Neuronal stem cell (in vitro differentiated cells): ENCODE measurements at regions not wholly inside any gene's neighbourhood (a gene's known extent, or its start where the extent isn't known, plus 50 kb on each side); places are given as distances from the start of the nearest gene placed in this dataset.
A peak's percentile ranks its signal among the peaks of the same experiment; 100 is the strongest.

ENCODE experiments used
- DNase-seq: peaks from one replicate; pipeline ENCODE4 v3.0.0-alpha.2; 2013; ENCODE audit warnings: low spot score
- H2AFZ ChIP-seq: one replicate; pipeline ENCODE4 v1.6.1; 2013; ENCODE audit warnings: mild to moderate bottlenecking, low read length, inconsistent platforms
- H2AK5ac ChIP-seq: 2 replicates; pipeline ENCODE4 v1.6.1; 2013; ENCODE audit warnings: low read depth, mild to moderate bottlenecking, inconsistent platforms, low read length, moderate library complexity, mixed read lengths
- H2BK120ac ChIP-seq: 2 replicates; pipeline ENCODE4 v1.6.1; 2013; ENCODE audit warnings: low read depth, mild to moderate bottlenecking, inconsistent platforms, low read length, moderate library complexity, mixed read lengths
- H2BK12ac ChIP-seq: one replicate; pipeline ENCODE4 v1.6.1; 2013; ENCODE audit warnings: low read length, inconsistent platforms
- H2BK15ac ChIP-seq: 2 replicates; pipeline ENCODE4 v1.6.1; 2013; ENCODE audit warnings: mild to moderate bottlenecking, low read length, inconsistent platforms, mixed read lengths
- H2BK5ac ChIP-seq: one replicate; pipeline ENCODE4 v1.6.1; 2013; ENCODE audit warnings: inconsistent platforms, mild to moderate bottlenecking, low read length, moderate library complexity
- H3K14ac ChIP-seq: one replicate; pipeline ENCODE4 v1.6.1; 2013; ENCODE audit warnings: low read length, inconsistent platforms
- H3K18ac ChIP-seq: 2 replicates; pipeline ENCODE4 v1.6.1; 2013; ENCODE audit warnings: low read length, inconsistent platforms
- H3K23ac ChIP-seq: 2 replicates; pipeline ENCODE4 v1.6.1; 2013; ENCODE audit warnings: low read depth, mild to moderate bottlenecking, mixed read lengths, low read length, inconsistent platforms; ENCODE audit not compliant: poor library complexity
- H3K27ac ChIP-seq: replicated peaks from 3 replicates; pipeline ENCODE4 v1.5.1; 2013; ENCODE audit warnings: low read length, inconsistent platforms
- H3K27me3 ChIP-seq, 3 experiments: 2 replicates each; pipeline ENCODE4 v1.6.1; 2013; ENCODE audit warnings: low read length in 3 of 3, mild to moderate bottlenecking in 2 of 3, inconsistent platforms in 1 of 3, low read depth in 1 of 3, mixed read lengths in 1 of 3, moderate library complexity in 1 of 3; ENCODE audit not compliant: control insufficient read depth in 3 of 3, insufficient read depth in 3 of 3
- H3K36me3 ChIP-seq, 2 donors: replicated peaks in 1 of 2; 2 replicates each; pipeline ENCODE4 v1.6.1; 2013; ENCODE audit warnings: low read length in 2 of 2; ENCODE audit not compliant: control insufficient read depth in 2 of 2, insufficient read depth in 2 of 2
- H3K4ac ChIP-seq: 2 replicates; pipeline ENCODE4 v1.6.1; 2013; ENCODE audit warnings: inconsistent platforms, mild to moderate bottlenecking, low read length, moderate library complexity
- H3K4me1 ChIP-seq, 2 donors: 1 replicate in 1 of 2; 2 replicates in 1 of 2; pipeline ENCODE4 v1.6.1; 2013; ENCODE audit warnings: low read length in 2 of 2, low read depth in 1 of 2; ENCODE audit not compliant: control insufficient read depth in 2 of 2, insufficient read depth in 1 of 2
- H3K4me2 ChIP-seq: one replicate; pipeline ENCODE4 v1.6.1; 2013; ENCODE audit warnings: mild to moderate bottlenecking, low read length, inconsistent platforms; ENCODE audit not compliant: insufficient read depth, poor library complexity, severe bottlenecking
- H3K4me3 ChIP-seq, 2 donors: 2 replicates each; pipeline ENCODE4 v1.5.1; 2013; ENCODE audit warnings: low read length in 2 of 2, mild to moderate bottlenecking in 2 of 2, inconsistent platforms in 1 of 2, moderate library complexity in 1 of 2
- H3K79me1 ChIP-seq: one replicate; pipeline ENCODE4 v1.6.1; 2013; ENCODE audit warnings: low read depth, mild to moderate bottlenecking, inconsistent platforms, low read length, moderate library complexity
- H3K9ac ChIP-seq: one replicate; pipeline ENCODE4 v1.6.1; 2013; ENCODE audit warnings: mild to moderate bottlenecking, low read depth, low read length, inconsistent platforms; ENCODE audit not compliant: poor library complexity
- H3K9me3 ChIP-seq, 2 donors: replicated peaks in 1 of 2; 2 replicates each; pipeline versions ENCODE3 to v1.6.1; 2013; ENCODE audit warnings: low read length in 2 of 2, mild to moderate bottlenecking in 2 of 2, inconsistent platforms in 1 of 2, low read depth in 1 of 2, mixed read lengths in 1 of 2, moderate library complexity in 1 of 2; ENCODE audit not compliant: control insufficient read depth in 2 of 2, insufficient read depth in 1 of 2
- H4K8ac ChIP-seq: one replicate; pipeline ENCODE4 v1.6.1; 2013; ENCODE audit warnings: low read depth, mild to moderate bottlenecking, inconsistent platforms, low read length, moderate library complexity
- H4K91ac ChIP-seq: one replicate; pipeline ENCODE4 v1.6.1; 2013; ENCODE audit warnings: low read length, low read depth, mild to moderate bottlenecking, inconsistent platforms; ENCODE audit not compliant: poor library complexity
- WGBS, 2 donors: extraction: QIAGEN DNeasy Blood & Tissue Kit; methylation state at CpG; one replicate each; pipeline ENCODE4 v1.1.7; 2013; ENCODE audit warnings: missing lambda C conversion rate in 2 of 2, mixed read lengths in 1 of 2; ENCODE audit not compliant: insufficient read length in 2 of 2, insufficient replicate concordance in 1 of 2; ENCODE audit errors: extremely low coverage in 2 of 2; 5-methylcytosine and 5-hydroxymethylcytosine counted together

GRCh38 chr5:56616454-56617160 lies 198.7 kb upstream of the MAP3K1 start:
- peaks cover 0 to 8% of the 10 kb centered on the region in 2 donors for H3K4me1 ChIP-seq
- H3K9ac ChIP-seq: no peak overlapping the region
- no peak overlapping the region for H3K27ac ChIP-seq

DNA sequence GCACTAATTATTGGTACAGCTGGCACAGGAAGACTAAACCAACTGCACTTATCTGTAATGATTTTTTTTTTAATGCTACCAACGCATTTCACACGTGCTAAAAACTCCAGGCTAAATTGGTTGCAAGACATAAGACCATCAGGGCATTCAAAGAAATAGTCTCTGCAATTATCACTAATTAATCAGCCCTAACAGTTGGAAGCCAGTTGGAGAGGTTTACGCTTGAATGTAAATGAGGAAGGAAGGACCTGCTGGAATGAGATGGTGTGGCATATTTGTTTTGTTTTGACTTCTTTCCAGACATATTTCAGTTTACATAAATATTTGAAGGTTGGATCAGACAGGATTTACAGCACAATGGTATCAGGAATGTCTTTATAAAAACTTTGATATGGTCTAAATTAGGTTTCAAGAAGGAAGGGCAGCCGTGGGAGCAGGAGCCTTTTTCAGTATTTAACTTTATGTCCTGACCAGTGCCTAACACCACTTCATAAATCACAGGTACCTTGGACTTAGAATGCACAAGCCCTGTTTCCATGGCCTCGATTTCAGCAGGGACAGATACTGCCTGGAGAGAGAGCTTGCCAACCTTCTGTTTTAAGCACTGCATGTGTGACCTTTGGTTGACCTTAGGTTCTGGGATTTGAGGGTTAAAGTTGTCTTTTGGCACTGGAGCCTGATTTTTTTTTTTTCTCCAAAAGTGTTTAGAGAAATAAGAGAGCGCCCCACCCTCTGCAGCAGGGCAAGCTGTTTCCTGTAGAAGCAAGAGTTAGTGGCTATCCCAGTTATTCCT lies 199.8 kb upstream of the MAP3K1 start:
- Histone ChIP-seq H3K4me3 (no peak overlapping the region), H2BK120ac (no peak overlapping the region), H3K18ac (no peak overlapping the region), H3K14ac (no peak overlapping the region), H3K4me2 (no peak overlapping the region), H2AK5ac (no peak overlapping the region), H3K27me3 (no peaks in the 10 kb centered on the region), H3K79me1 (no peaks in the 10 kb centered on the region), H2BK5ac (no peak overlapping the region), H3K36me3 (no peaks in the 10 kb centered on the region), H3K4me1 (peaks cover 0 to 8% of the 10 kb centered on the region in 2 donors), H3K27ac (peak overlapping the region; percentile 5), H4K91ac (no peak overlapping the region), H3K23ac (no peak overlapping the region), H3K9ac (no peak overlapping the region), H3K4ac (no peak overlapping the region), H4K8ac (no peak overlapping the region), H3K9me3 (peaks cover 7 to 9% of the 10 kb centered on the region in 2 donors), H2BK15ac (no peak overlapping the region), H2AFZ (no peak overlapping the region), H2BK12ac (no peak overlapping the region)
- no CpG with 5 or more reads among the region's 6 CpGs for WGBS, 2 donors
- no peak for DNase-seq

More at GRCh38 chr5:56616454-56617160, 198.7 kb upstream of the MAP3K1 start:
- Histone ChIP-seq H3K27me3 (no peaks in the 10 kb centered on the region), H3K4me3 (no peak overlapping the region), H3K23ac (no peak overlapping the region), H3K4me2 (no peak overlapping the region), H2BK12ac (no peak overlapping the region), H2BK15ac (no peak overlapping the region), H2BK120ac (no peak overlapping the region), H3K79me1 (no peaks in the 10 kb centered on the region), H4K8ac (no peak overlapping the region), H2AK5ac (no peak overlapping the region), H3K14ac (no peak overlapping the region), H3K9me3 (peaks cover 7 to 9% of the 10 kb centered on the region in 2 donors), H3K18ac (no peak overlapping the region), H4K91ac (no peak overlapping the region), H3K36me3 (no peaks in the 10 kb centered on the region), H2BK5ac (no peak overlapping the region), H2AFZ (no peak overlapping the region), H3K4ac (no peak overlapping the region)
- DNase-seq: no peak
- no CpG with 5 or more reads among the region's 6 CpGs for WGBS, 2 donors

- no peak overlapping the region for H3K27ac ChIP-seq
- H2BK120ac ChIP-seq: no peak overlapping the region
- no peaks in the 10 kb centered on the region for H3K27me3 ChIP-seq
- H3K14ac ChIP-seq: no peak overlapping the region
- H2AFZ ChIP-seq: no peak overlapping the region
- no peak overlapping the region for H2BK5ac ChIP-seq
- no peak for DNase-seq
- no peak overlapping the region for H3K9ac ChIP-seq
- peaks cover 0 to 12% of the 10 kb centered on the region in 2 donors for H3K4me1 ChIP-seq
- no peak overlapping the region for H3K18ac ChIP-seq
- WGBS, 2 donors: no CpG with 5 or more reads among the region's 1 CpG
- H2AK5ac ChIP-seq: no peak overlapping the region
- no peak overlapping the region for H4K91ac ChIP-seq
- H3K4ac ChIP-seq: no peak overlapping the region
- peaks cover 3 to 5% of the 10 kb centered on the region in 2 donors for H3K9me3 ChIP-seq
- H3K36me3 ChIP-seq: no peaks in the 10 kb centered on the region
- H2BK12ac ChIP-seq: no peak overlapping the region
- no peak overlapping the region for H2BK15ac ChIP-seq
- H4K8ac ChIP-seq: no peak overlapping the region
- no peaks in the 10 kb centered on the region for H3K79me1 ChIP-seq
- no peak overlapping the region for H3K23ac ChIP-seq
- no peak overlapping the region for H3K4me2 ChIP-seq
- H3K4me3 ChIP-seq: peak overlapping the region in 1 of 2 donors; percentile 28
Measured at GRCh38 chr5:56612759-56613158, 202.6 kb upstream of the MAP3K1 start.

DNA sequence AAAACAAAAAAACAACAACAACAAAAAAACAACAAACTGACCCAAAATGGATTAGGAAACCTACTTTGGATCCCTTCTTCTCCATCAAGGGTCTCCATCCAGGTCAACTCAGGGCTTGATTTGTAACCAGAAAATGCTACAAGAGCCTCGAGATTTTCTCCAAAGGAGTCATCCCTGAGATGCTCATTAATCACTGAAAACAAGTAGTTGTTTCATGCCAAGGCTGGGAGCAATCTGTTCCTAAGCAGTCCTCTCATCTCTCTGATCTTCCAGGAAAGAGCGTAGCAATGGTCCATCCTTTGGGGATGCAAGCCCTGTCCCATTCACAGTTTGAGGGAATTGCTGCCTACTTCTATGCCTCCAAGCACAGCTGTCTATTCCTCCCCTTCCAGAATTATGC lies 203.0 kb upstream of the MAP3K1 start:
- Histone ChIP-seq H4K91ac (no peak overlapping the region), H3K4ac (no peak overlapping the region), H3K27me3 (no peaks in the 10 kb centered on the region), H2BK12ac (no peak overlapping the region), H2BK5ac (no peak overlapping the region), H3K79me1 (no peaks in the 10 kb centered on the region), H3K23ac (no peak overlapping the region), H3K9ac (no peak overlapping the region), H2AK5ac (no peak overlapping the region), H3K4me2 (no peak overlapping the region), H3K27ac (no peak overlapping the region), H2BK120ac (no peak overlapping the region), H3K18ac (no peak overlapping the region), H3K36me3 (no peaks in the 10 kb centered on the region), H3K14ac (no peak overlapping the region), H2BK15ac (no peak overlapping the region), H4K8ac (no peak overlapping the region), H3K9me3 (peaks cover 0 to 2% of the 10 kb centered on the region in 2 donors), H3K4me1 (peaks cover 0 to 16% of the 10 kb centered on the region in 2 donors), H3K4me3 (no peak overlapping the region), H2AFZ (no peak overlapping the region)
- no peak for DNase-seq
- no CpG with 5 or more reads among the region's 2 CpGs for WGBS, 2 donors
